ENCODE measurements at regions not wholly inside any gene's neighbourhood (a gene's known extent, or its start where the extent isn't known, plus 50 kb on each side); places are given as distances from the start of the nearest gene placed in this dataset.

DNA sequence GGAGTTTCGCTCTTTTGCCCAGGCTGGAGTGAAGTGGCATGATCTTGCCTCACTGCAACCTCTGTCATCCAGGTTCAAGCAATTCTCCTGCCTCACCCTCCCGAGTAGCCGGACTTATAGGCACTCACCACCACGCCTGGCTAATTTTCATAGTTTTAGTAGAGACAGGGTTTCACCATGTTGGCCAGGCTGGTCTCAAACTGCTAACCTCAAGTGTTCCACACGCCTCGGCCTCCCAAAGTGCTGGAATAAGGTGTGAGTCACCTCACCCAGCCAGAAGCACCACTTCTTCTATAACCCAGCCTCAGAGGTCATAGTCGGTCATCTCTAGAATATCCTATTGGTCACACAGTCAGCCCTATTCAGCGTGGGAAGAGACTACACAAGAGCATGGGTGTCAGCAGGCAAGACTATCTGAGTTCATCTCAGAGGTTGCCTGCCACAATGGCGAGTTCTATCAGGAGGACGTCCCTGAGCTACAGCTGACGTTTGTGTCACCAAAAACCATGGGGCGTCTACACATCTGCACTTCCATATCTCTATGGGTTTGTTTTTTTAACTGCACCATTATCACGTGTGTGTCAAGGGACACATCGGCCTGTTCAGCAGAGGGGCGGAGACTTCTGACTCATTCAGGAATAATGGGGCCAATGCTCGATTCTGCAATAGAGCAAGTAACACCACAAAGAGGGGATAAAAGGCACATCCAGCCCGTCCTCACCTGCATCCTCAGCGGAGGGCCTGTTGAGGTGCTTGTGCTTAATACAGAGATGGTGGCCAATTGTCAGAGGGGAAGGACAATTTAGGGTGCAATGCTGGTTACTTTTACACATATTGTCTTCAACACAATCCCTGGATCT, 256.3 kb upstream of the IRF2BP2 start (continued):
- TF ChIP-seq, protein P1, sequence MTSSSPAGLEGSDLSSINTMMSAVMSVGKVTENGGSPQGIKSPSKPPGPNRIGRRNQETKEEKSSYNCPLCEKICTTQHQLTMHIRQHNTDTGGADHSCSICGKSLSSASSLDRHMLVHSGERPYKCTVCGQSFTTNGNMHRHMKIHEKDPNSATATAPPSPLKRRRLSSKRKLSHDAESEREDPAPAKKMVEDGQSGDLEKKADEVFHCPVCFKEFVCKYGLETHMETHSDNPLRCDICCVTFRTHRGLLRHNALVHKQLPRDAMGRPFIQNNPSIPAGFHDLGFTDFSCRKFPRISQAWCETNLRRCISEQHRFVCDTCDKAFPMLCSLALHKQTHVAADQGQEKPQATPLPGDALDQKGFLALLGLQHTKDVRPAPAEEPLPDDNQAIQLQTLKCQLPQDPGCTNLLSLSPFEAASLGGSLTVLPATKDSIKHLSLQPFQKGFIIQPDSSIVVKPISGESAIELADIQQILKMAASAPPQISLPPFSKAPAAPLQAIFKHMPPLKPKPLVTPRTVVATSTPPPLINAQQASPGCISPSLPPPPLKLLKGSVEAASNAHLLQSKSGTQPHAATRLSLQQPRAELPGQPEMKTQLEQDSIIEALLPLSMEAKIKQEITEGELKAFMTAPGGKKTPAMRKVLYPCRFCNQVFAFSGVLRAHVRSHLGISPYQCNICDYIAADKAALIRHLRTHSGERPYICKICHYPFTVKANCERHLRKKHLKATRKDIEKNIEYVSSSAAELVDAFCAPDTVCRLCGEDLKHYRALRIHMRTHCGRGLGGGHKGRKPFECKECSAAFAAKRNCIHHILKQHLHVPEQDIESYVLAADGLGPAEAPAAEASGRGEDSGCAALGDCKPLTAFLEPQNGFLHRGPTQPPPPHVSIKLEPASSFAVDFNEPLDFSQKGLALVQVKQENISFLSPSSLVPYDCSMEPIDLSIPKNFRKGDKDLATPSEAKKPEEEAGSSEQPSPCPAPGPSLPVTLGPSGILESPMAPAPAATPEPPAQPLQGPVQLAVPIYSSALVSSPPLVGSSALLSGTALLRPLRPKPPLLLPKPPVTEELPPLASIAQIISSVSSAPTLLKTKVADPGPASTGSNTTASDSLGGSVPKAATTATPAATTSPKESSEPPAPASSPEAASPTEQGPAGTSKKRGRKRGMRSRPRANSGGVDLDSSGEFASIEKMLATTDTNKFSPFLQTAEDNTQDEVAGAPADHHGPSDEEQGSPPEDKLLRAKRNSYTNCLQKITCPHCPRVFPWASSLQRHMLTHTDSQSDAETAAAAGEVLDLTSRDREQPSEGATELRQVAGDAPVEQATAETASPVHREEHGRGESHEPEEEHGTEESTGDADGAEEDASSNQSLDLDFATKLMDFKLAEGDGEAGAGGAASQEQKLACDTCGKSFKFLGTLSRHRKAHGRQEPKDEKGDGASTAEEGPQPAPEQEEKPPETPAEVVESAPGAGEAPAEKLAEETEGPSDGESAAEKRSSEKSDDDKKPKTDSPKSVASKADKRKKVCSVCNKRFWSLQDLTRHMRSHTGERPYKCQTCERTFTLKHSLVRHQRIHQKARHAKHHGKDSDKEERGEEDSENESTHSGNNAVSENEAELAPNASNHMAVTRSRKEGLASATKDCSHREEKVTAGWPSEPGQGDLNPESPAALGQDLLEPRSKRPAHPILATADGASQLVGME (CRISPR knock-in tag; IDR thresholded peaks at IDR 0.05), result 0 out of 2 replicates have a peak, but pooled peaks have one; percentile 13
- TF ChIP-seq SREBF1 (IDR thresholded peaks at IDR 0.05; ENCODE audit: borderline replicate concordance, low read depth, low read length) (no peak), TCF7L2 (IDR thresholded peaks at IDR 0.05; ENCODE audit: low read depth, low read length) (no peak), ZNF217 (CRISPR knock-in tag; IDR thresholded peaks at IDR 0.05) (no peak), SLC30A9 (CRISPR knock-in tag; IDR thresholded peaks at IDR 0.05) (no peak), ZNF431 (CRISPR knock-in tag; IDR thresholded peaks at IDR 0.05) (peak; percentile 39), NR2C1 (IDR thresholded peaks at IDR 0.05) (peak; percentile 85), NR2C1 (tag; IDR thresholded peaks at IDR 0.05) (peak; percentile 88), DNMT1 (IDR thresholded peaks at IDR 0.05) (no peak), TOE1 (IDR thresholded peaks at IDR 0.05; ENCODE audit: borderline replicate concordance) (peak; percentile 87; the same call in 1 of the 2 replicates), TOE1 (CRISPR knock-in tag; IDR thresholded peaks at IDR 0.05; ENCODE audit: borderline replicate concordance, low read depth) (no peak), STAT5A (IDR thresholded peaks at IDR 0.05; ENCODE audit: borderline replicate concordance, low read length) (peak; percentile 68), ZNF347 (CRISPR knock-in tag; IDR thresholded peaks at IDR 0.05; ENCODE audit: low read depth) (no peak), CAMTA2 (CRISPR knock-in tag; conservative IDR thresholded peaks at IDR 0.05) (no peak), MAZ (CRISPR knock-in tag; conservative IDR thresholded peaks at IDR 0.05 in 1 of 2, IDR thresholded peaks at IDR 0.05 in 1 of 2) (peak; percentile 51 to 58; a peak in 3 of 4 replicates)
- TF ChIP-seq, protein P2, sequence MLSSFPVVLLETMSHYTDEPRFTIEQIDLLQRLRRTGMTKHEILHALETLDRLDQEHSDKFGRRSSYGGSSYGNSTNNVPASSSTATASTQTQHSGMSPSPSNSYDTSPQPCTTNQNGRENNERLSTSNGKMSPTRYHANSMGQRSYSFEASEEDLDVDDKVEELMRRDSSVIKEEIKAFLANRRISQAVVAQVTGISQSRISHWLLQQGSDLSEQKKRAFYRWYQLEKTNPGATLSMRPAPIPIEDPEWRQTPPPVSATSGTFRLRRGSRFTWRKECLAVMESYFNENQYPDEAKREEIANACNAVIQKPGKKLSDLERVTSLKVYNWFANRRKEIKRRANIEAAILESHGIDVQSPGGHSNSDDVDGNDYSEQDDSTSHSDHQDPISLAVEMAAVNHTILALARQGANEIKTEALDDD (IDR thresholded peaks at IDR 0.05), result peak; percentile 92
- TF ChIP-seq, protein P3, sequence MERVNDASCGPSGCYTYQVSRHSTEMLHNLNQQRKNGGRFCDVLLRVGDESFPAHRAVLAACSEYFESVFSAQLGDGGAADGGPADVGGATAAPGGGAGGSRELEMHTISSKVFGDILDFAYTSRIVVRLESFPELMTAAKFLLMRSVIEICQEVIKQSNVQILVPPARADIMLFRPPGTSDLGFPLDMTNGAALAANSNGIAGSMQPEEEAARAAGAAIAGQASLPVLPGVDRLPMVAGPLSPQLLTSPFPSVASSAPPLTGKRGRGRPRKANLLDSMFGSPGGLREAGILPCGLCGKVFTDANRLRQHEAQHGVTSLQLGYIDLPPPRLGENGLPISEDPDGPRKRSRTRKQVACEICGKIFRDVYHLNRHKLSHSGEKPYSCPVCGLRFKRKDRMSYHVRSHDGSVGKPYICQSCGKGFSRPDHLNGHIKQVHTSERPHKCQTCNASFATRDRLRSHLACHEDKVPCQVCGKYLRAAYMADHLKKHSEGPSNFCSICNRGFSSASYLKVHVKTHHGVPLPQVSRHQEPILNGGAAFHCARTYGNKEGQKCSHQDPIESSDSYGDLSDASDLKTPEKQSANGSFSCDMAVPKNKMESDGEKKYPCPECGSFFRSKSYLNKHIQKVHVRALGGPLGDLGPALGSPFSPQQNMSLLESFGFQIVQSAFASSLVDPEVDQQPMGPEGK (CRISPR knock-in tag; IDR thresholded peaks at IDR 0.05; ENCODE audit: borderline replicate concordance), result no peak
- TF ChIP-seq, protein P4, sequence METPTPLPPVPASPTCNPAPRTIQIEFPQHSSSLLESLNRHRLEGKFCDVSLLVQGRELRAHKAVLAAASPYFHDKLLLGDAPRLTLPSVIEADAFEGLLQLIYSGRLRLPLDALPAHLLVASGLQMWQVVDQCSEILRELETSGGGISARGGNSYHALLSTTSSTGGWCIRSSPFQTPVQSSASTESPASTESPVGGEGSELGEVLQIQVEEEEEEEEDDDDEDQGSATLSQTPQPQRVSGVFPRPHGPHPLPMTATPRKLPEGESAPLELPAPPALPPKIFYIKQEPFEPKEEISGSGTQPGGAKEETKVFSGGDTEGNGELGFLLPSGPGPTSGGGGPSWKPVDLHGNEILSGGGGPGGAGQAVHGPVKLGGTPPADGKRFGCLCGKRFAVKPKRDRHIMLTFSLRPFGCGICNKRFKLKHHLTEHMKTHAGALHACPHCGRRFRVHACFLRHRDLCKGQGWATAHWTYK (CRISPR knock-in tag; IDR thresholded peaks at IDR 0.05), result no peak

All from K562 (cell line).